Trophoblast cell (in vitro differentiated cells and primary cell): ENCODE measurements at regions not wholly inside any gene's neighbourhood (a gene's known extent, or its start where the extent isn't known, plus 50 kb on each side); places are given as distances from the start of the nearest gene placed in this dataset.

Experiments
- DNase-seq, 2 donors: peaks; one replicate each; pipeline ENCODE4 v3.0.0-alpha.2; 2016
- H2AFZ ChIP-seq: 2 replicates; pipeline ENCODE4 v1.6.1; 2013; ENCODE audit warnings: low read length, moderate library complexity, mild to moderate bottlenecking; ENCODE audit not compliant: insufficient read depth, poor library complexity
- H2AK5ac ChIP-seq: 2 replicates; pipeline ENCODE4 v1.6.1; 2013; ENCODE audit warnings: mild to moderate bottlenecking, low read length
- H2BK120ac ChIP-seq: 2 replicates; pipeline ENCODE4 v1.6.1; 2013; ENCODE audit warnings: low read length, mild to moderate bottlenecking, moderate library complexity; ENCODE audit not compliant: insufficient read depth, poor library complexity
- H2BK12ac ChIP-seq: 2 replicates; pipeline ENCODE4 v1.6.1; 2013; ENCODE audit warnings: mild to moderate bottlenecking, low read length, moderate library complexity
- H2BK5ac ChIP-seq: 2 replicates; pipeline ENCODE4 v1.6.1; 2013; ENCODE audit warnings: low read length, low read depth, moderate library complexity, mild to moderate bottlenecking; ENCODE audit not compliant: poor library complexity
- H3K14ac ChIP-seq: 2 replicates; pipeline ENCODE4 v1.6.1; 2013; ENCODE audit warnings: mild to moderate bottlenecking, low read length
- H3K18ac ChIP-seq: 2 replicates; pipeline ENCODE4 v1.6.1; 2013; ENCODE audit warnings: mild to moderate bottlenecking, low read length
- H3K23ac ChIP-seq: 2 replicates; pipeline ENCODE4 v1.6.1; 2013; ENCODE audit warnings: low read length
- H3K27ac ChIP-seq: 2 replicates; pipeline ENCODE4 v1.5.1; 2013; ENCODE audit warnings: low read depth, mild to moderate bottlenecking, inconsistent platforms, low read length, moderate library complexity
- H3K27me3 ChIP-seq: 2 replicates; pipeline ENCODE4 v1.6.1; 2013; ENCODE audit warnings: inconsistent platforms, mild to moderate bottlenecking, low read length, moderate library complexity; ENCODE audit not compliant: insufficient read depth
- H3K36me3 ChIP-seq, 2 experiments: 1 replicate in 1 of 2; 2 replicates in 1 of 2; pipeline ENCODE4 v1.6.1; 2013; ENCODE audit warnings: low read length in 2 of 2, mild to moderate bottlenecking in 2 of 2, moderate library complexity in 1 of 2; ENCODE audit not compliant: insufficient read depth in 2 of 2, control insufficient read depth in 1 of 2
- H3K4ac ChIP-seq: 2 replicates; pipeline ENCODE4 v1.6.1; 2013; ENCODE audit warnings: low read depth, mild to moderate bottlenecking, low read length, moderate library complexity
- H3K4me1 ChIP-seq, 2 experiments: 1 replicate in 1 of 2; 2 replicates in 1 of 2; pipeline ENCODE4 v1.6.1; 2013; ENCODE audit warnings: low read length in 2 of 2, mild to moderate bottlenecking in 2 of 2, moderate library complexity in 1 of 2; ENCODE audit not compliant: insufficient read depth in 2 of 2, control insufficient read depth in 1 of 2
- H3K4me2 ChIP-seq: 2 replicates; pipeline ENCODE4 v1.6.1; 2013; ENCODE audit warnings: inconsistent platforms, mild to moderate bottlenecking, low read length, moderate library complexity
- H3K4me3 ChIP-seq: 2 replicates; pipeline ENCODE4 v1.5.1; 2013; ENCODE audit warnings: mild to moderate bottlenecking, low read depth, low read length, inconsistent platforms
- H3K79me1 ChIP-seq: one replicate; pipeline ENCODE4 v1.6.1; 2013; ENCODE audit warnings: low read length
- H3K79me2 ChIP-seq: 2 replicates; pipeline ENCODE4 v1.6.1; 2013; ENCODE audit warnings: low read length, mild to moderate bottlenecking; ENCODE audit not compliant: control insufficient read depth, insufficient read depth, poor library complexity
- H3K9ac ChIP-seq: 2 replicates; pipeline ENCODE4 v1.6.1; 2013; ENCODE audit warnings: mild to moderate bottlenecking, low read length
- H3K9me3 ChIP-seq: 2 replicates; pipeline ENCODE4 v1.6.1; 2013; ENCODE audit warnings: low read depth, mild to moderate bottlenecking, control low read depth, inconsistent platforms, low read length; ENCODE audit not compliant: insufficient read depth
- H4K12ac ChIP-seq: 2 replicates; pipeline ENCODE4 v1.6.1; 2013; ENCODE audit warnings: low read depth, mild to moderate bottlenecking, low read length, moderate library complexity
- H4K8ac ChIP-seq: 2 replicates; pipeline ENCODE4 v1.6.1; 2013; ENCODE audit warnings: low read depth, mild to moderate bottlenecking, low read length, moderate library complexity
- H4K91ac ChIP-seq: one replicate; pipeline ENCODE4 v1.6.1; 2013; ENCODE audit warnings: low read depth, mild to moderate bottlenecking, low read length, moderate library complexity
- WGBS: extraction: QIAGEN DNeasy Blood & Tissue Kit; methylation state at CpG from one replicate; pipeline ENCODE4 v1.1.7; 2013; ENCODE audit warnings: missing lambda C conversion rate; ENCODE audit not compliant: insufficient read length, insufficient coverage; ENCODE audit errors: extremely low coverage; 5-methylcytosine and 5-hydroxymethylcytosine counted together

DNA sequence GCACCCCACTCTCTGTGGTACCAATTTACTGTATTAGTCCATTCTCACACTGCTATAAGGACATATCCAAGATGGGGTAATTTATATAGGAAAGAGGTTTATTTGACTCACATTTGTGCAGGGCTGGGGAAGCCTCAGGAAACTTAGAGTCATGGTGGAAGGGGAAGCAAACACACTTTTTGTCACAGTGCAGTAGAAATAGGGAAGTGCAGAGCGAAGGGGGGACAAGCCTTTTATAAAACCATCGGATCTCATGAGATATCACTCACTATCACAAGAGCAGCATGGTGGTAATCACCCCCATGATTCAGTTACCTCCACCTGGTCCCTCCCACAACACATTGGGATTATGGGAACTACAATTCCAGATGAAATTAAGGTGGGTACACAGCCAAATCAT is 766.9 kb upstream of the PCDH10 start:
- H4K91ac ChIP-seq, result no peak overlapping the region
- no peak overlapping the region for H3K27ac ChIP-seq
- H2BK5ac ChIP-seq, result no peak overlapping the region
- H2AFZ ChIP-seq, result no peak overlapping the region
- H4K8ac ChIP-seq, result no peak overlapping the region
- H3K4me3 ChIP-seq, result no peak overlapping the region
- no peak overlapping the region for H3K9ac ChIP-seq
- no peak overlapping the region for H2AK5ac ChIP-seq
- no peaks in the 10 kb centered on the region for H3K36me3 ChIP-seq
- H3K4ac ChIP-seq, result no peak overlapping the region
- H3K9me3 ChIP-seq, result no peaks in the 10 kb centered on the region
- no peak overlapping the region for H3K18ac ChIP-seq
- H2BK12ac ChIP-seq, result no peak overlapping the region
- H3K79me2 ChIP-seq, result no peaks in the 10 kb centered on the region
- DNase-seq, result no peak
- no peak overlapping the region for H2BK120ac ChIP-seq
- H3K27me3 ChIP-seq, result no peaks in the 10 kb centered on the region
- no CpG with 5 or more reads among the region's 2 CpGs for WGBS
- no peaks in the 10 kb centered on the region for H3K4me1 ChIP-seq
- H3K23ac ChIP-seq, result no peak overlapping the region
- no peak overlapping the region for H3K4me2 ChIP-seq
- H3K14ac ChIP-seq, result no peak overlapping the region
- H4K12ac ChIP-seq, result no peak overlapping the region
- no peaks in the 10 kb centered on the region for H3K79me1 ChIP-seq

GRCh38 chr4:132383571-132384199 is 765.4 kb upstream of the PCDH10 start:
- Histone ChIP-seq H3K27ac (no peak overlapping the region), H3K27me3 (no peaks in the 10 kb centered on the region), H3K9me3 (no peaks in the 10 kb centered on the region), H3K36me3 (no peaks in the 10 kb centered on the region), H3K4me2 (no peak overlapping the region), H3K18ac (no peak overlapping the region), H2BK5ac (no peak overlapping the region), H2AK5ac (no peak overlapping the region), H2BK12ac (no peak overlapping the region), H3K79me2 (no peaks in the 10 kb centered on the region), H3K14ac (no peak overlapping the region), H3K9ac (no peak overlapping the region), H2AFZ (no peak overlapping the region), H3K4me1 (no peaks in the 10 kb centered on the region), H3K79me1 (no peaks in the 10 kb centered on the region), H4K8ac (no peak overlapping the region), H4K91ac (no peak overlapping the region), H3K4ac (no peak overlapping the region), H4K12ac (no peak overlapping the region), H3K4me3 (no peak overlapping the region), H2BK120ac (no peak overlapping the region), H3K23ac (no peak overlapping the region)
- DNase-seq, result no peak
- WGBS, result no CpG with 5 or more reads among the region's 1 CpG

- Histone ChIP-seq H4K12ac (no peak overlapping the region), H3K27ac (no peak overlapping the region), H4K91ac (no peak overlapping the region), H3K4ac (no peak overlapping the region), H3K14ac (no peak overlapping the region), H3K4me2 (no peak overlapping the region), H2BK120ac (no peak overlapping the region), H3K27me3 (no peaks in the 10 kb centered on the region), H2AFZ (no peak overlapping the region), H3K36me3 (no peaks in the 10 kb centered on the region), H2AK5ac (no peak overlapping the region), H3K79me1 (no peaks in the 10 kb centered on the region), H3K79me2 (no peaks in the 10 kb centered on the region), H3K4me1 (no peaks in the 10 kb centered on the region), H3K9me3 (no peaks in the 10 kb centered on the region), H2BK12ac (no peak overlapping the region), H3K4me3 (no peak overlapping the region), H3K23ac (no peak overlapping the region), H3K9ac (no peak overlapping the region), H3K18ac (no peak overlapping the region), H4K8ac (no peak overlapping the region), H2BK5ac (no peak overlapping the region)
- no peak for DNase-seq
- no CpG with 5 or more reads among the region's 2 CpGs for WGBS
Observed at GRCh38 chr4:132384709-132385108, 764.4 kb upstream of the PCDH10 start.

GRCh38 chr4:132386130-132386529 is 763.0 kb upstream of the PCDH10 start:
- H4K8ac ChIP-seq, result no peak overlapping the region
- H2BK5ac ChIP-seq, result no peak overlapping the region

More at GRCh38 chr4:132386130-132386529, 763.0 kb upstream of the PCDH10 start:
- no peak for DNase-seq
- H2AFZ ChIP-seq, result no peak overlapping the region
- H3K79me1 ChIP-seq, result no peaks in the 10 kb centered on the region
- H2BK120ac ChIP-seq, result no peak overlapping the region
- no peak overlapping the region for H2BK12ac ChIP-seq
- no peak overlapping the region for H4K12ac ChIP-seq
- H3K27ac ChIP-seq, result no peak overlapping the region
- no peak overlapping the region for H4K91ac ChIP-seq
- H3K9me3 ChIP-seq, result no peaks in the 10 kb centered on the region
- no peak overlapping the region for H3K4ac ChIP-seq
- no peaks in the 10 kb centered on the region for H3K27me3 ChIP-seq
- H3K36me3 ChIP-seq, result no peaks in the 10 kb centered on the region
- no peak overlapping the region for H2AK5ac ChIP-seq
- no peak overlapping the region for H3K4me2 ChIP-seq
- H3K79me2 ChIP-seq, result no peaks in the 10 kb centered on the region
- no peak overlapping the region for H3K18ac ChIP-seq
- no peak overlapping the region for H3K9ac ChIP-seq
- no peaks in the 10 kb centered on the region for H3K4me1 ChIP-seq
- no peak overlapping the region for H3K4me3 ChIP-seq
- no peak overlapping the region for H3K14ac ChIP-seq
- no CpG with 5 or more reads among the region's 3 CpGs for WGBS
- H3K23ac ChIP-seq, result no peak overlapping the region
